A673 (cell line): ENCODE measurements at regions not wholly inside any gene's neighbourhood (a gene's known extent, or its start where the extent isn't known, plus 50 kb on each side); places are given as distances from the start of the nearest gene placed in this dataset.

Source experiments
- CTCF ChIP-seq: fragments of 300-800, 200-600 bp; sonication (generic); conservative IDR thresholded peaks from 2 replicates; pipeline ENCODE4 v1.5.1; 2017; ENCODE audit warnings: low read depth, mild to moderate bottlenecking, antibody characterized with exemption, low read length, moderate library complexity, mixed read lengths
- EZH2 ChIP-seq: fragments of 200-600 bp; sonication (generic); IDR thresholded peaks from 2 replicates; pipeline ENCODE4 v1.6.1; 2017; ENCODE audit warnings: borderline replicate concordance, low read depth, mild to moderate bottlenecking, mixed read lengths, antibody characterized with exemption, low read length; ENCODE audit not compliant: poor library complexity, severe bottlenecking

- TF ChIP-seq EZH2: no peak
- no peak for TF ChIP-seq CTCF
These were observed 167.5 kb downstream of the EBLN2 start for GRCh38 chr3:73228959-73229358.
